ENCODE measurements at regions not wholly inside any gene's neighbourhood (a gene's known extent, or its start where the extent isn't known, plus 50 kb on each side); places are given as distances from the start of the nearest gene placed in this dataset.

DNA sequence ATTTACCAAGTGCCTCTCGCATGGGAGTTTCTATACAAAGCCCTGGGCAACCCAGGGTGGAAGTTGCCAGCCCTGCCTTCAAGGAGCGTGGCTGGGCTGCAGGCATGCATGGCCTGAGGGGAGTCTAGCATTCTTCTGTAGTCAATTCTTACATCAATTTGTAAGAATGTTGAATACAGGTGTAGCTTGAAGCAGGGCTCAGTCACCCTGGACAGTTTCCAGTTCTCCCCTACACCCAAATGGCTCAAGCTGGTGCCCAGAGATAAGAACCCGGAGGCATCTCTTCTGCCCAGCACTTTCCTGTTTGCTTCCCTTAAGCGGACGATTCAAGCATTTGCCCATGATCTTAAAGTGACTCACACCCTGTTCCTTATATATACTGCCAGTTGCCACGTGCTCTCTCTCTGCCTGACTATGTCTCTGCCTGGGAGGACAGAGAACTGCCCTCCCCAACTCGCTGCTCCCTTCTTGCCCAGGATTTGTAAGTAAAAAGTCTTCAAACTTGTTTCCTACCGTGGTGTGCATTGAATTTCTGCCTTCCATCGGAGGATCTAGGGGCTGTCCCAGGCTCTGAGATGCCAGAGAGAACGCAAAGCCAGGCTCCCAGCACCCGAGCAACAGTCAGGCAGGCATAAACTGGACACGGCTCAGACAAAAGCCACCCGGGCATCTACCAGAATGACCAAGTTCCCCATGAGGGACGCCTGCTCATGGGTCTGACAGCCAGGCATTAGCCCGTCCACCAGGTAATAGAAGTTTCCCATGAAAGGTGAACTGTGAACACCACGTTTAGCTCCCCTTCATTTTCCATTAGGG lies 50.9 kb upstream of the AJAP1 start:
- TF ChIP-seq, protein P1, sequence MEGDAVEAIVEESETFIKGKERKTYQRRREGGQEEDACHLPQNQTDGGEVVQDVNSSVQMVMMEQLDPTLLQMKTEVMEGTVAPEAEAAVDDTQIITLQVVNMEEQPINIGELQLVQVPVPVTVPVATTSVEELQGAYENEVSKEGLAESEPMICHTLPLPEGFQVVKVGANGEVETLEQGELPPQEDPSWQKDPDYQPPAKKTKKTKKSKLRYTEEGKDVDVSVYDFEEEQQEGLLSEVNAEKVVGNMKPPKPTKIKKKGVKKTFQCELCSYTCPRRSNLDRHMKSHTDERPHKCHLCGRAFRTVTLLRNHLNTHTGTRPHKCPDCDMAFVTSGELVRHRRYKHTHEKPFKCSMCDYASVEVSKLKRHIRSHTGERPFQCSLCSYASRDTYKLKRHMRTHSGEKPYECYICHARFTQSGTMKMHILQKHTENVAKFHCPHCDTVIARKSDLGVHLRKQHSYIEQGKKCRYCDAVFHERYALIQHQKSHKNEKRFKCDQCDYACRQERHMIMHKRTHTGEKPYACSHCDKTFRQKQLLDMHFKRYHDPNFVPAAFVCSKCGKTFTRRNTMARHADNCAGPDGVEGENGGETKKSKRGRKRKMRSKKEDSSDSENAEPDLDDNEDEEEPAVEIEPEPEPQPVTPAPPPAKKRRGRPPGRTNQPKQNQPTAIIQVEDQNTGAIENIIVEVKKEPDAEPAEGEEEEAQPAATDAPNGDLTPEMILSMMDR (IDR thresholded peaks at IDR 0.05) = no peak
- TF ChIP-seq POLR2AphosphoS5 (IDR thresholded peaks at IDR 0.05) = no peak
